Uterus (tissue), 2 donors: ENCODE measurements at regions not wholly inside any gene's neighbourhood (a gene's known extent, or its start where the extent isn't known, plus 50 kb on each side); places are given as distances from the start of the nearest gene placed in this dataset.

Experiments used
- POLR2A ChIP-seq, 2 donors: fragments of 450-650 bp; IDR thresholded peaks; one replicate each; pipeline ENCODE4 v1.6.1; 2016; ENCODE audit warnings: antibody characterized with exemption in 2 of 2, mild to moderate bottlenecking in 1 of 2, moderate library complexity in 1 of 2
- TF ChIP-seq, protein P1 (sequence below), 4 experiments: fragments of 200-600 bp in 2 of 4; fragments of 450-650 bp in 2 of 4; sonication (generic) in 2 of 4; IDR thresholded peaks; one replicate each; pipeline ENCODE4 v1.5.1; 2016 to 2019; ENCODE audit warnings: antibody characterized with exemption in 4 of 4, mild to moderate bottlenecking in 2 of 4, moderate library complexity in 1 of 4

DNA sequence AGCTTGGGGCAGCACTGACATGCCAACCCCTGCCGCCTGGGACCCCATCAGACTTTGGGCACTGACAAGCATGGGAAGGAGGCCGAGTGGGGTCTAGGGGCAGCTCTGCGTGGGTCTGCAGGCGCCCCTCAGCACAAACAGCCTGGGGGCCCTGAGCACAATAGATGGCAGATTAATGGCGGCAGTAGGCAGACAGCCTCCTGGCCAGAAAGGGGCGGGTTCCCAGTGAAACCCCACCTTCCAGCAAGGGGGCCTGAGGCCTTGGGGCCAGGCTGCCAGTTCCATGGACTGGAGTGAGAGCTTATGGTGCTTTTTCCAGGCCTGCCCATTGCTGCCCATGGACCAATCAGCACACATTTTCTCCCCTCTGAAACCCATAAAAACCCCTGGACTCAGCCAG, 2031.2 kb downstream of the EFNA5 start:
- TF ChIP-seq, protein P1, sequence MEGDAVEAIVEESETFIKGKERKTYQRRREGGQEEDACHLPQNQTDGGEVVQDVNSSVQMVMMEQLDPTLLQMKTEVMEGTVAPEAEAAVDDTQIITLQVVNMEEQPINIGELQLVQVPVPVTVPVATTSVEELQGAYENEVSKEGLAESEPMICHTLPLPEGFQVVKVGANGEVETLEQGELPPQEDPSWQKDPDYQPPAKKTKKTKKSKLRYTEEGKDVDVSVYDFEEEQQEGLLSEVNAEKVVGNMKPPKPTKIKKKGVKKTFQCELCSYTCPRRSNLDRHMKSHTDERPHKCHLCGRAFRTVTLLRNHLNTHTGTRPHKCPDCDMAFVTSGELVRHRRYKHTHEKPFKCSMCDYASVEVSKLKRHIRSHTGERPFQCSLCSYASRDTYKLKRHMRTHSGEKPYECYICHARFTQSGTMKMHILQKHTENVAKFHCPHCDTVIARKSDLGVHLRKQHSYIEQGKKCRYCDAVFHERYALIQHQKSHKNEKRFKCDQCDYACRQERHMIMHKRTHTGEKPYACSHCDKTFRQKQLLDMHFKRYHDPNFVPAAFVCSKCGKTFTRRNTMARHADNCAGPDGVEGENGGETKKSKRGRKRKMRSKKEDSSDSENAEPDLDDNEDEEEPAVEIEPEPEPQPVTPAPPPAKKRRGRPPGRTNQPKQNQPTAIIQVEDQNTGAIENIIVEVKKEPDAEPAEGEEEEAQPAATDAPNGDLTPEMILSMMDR (IDR thresholded peaks at IDR 0.05): no peak
- no peak for TF ChIP-seq POLR2A (IDR thresholded peaks at IDR 0.05)
